Sigmoid colon (tissue), 4 donors: ENCODE measurements at regions not wholly inside any gene's neighbourhood (a gene's known extent, or its start where the extent isn't known, plus 50 kb on each side); places are given as distances from the start of the nearest gene placed in this dataset.

Source experiments
- CTCF ChIP-seq, 4 experiments: fragments of 450-650 bp in 3 of 4; fragments of 200-600 bp in 1 of 4; IDR thresholded peaks; one replicate each; pipeline ENCODE4 v1.5.1; 2016 to 2019; ENCODE audit warnings: antibody characterized with exemption in 4 of 4, mild to moderate bottlenecking in 3 of 4, moderate library complexity in 2 of 4
- EP300 ChIP-seq, 4 donors: sonication (generic); formaldehyde crosslinking; IDR thresholded peaks; one replicate each; pipeline ENCODE4 v1.6.1; 2017; ENCODE audit warnings: antibody characterized with exemption in 4 of 4
- POLR2A ChIP-seq, 2 donors: fragments of 450-650 bp; IDR thresholded peaks; one replicate each; pipeline ENCODE4 v1.6.1; 2016; ENCODE audit warnings: antibody characterized with exemption in 2 of 2, mild to moderate bottlenecking in 2 of 2, moderate library complexity in 2 of 2

DNA sequence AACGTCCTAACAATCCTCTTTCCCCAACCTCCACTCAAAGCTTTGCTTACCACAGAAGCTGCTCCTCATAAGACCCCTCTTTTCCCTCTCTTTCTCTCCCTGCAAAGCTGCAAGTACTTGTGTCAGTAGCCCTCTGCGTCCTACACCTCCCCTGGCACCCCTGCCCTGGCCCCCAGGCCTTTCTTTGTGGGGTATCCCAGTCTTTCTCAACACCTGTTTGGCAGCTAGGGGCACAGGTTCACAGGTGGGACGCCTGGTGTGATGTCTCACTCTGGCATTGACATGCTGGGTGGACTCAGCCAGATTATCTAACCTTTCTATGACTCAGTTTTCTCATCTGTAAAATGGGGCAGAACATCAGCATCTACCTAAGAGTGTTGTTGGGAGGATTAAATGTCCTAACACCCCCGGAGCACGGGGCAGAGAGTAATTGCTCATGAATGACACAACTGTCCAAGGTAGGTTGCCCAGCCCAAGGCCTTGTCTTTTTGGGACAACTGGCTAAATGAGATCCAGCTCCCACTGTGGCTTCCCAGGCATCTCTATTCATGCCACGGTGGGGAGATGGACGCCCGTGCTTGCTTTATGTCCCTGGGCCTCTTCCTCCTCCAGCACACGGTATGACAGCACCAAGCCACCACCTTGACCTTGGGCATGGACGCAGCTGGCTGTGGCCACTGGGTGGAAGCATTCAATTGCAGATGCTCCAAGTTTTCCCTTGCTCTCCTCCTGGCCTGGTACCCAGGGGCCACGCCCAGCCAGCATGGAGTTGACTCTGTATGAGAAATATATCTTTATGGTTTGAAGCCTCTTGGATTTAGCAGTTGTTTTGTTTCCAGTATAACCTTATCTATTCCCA lies 190.4 kb downstream of the RGS3 start:
- TF ChIP-seq CTCF (IDR thresholded peaks at IDR 0.05) (no peak), EP300 (IDR thresholded peaks at IDR 0.05) (no peak), POLR2A (IDR thresholded peaks at IDR 0.05) (no peak)
